ENCODE measurements at regions not wholly inside any gene's neighbourhood (a gene's known extent, or its start where the extent isn't known, plus 50 kb on each side); places are given as distances from the start of the nearest gene placed in this dataset.

GRCh38 chr2:11940121-11940743 lies 193.8 kb downstream of the LPIN1 start:
- no peaks in the 10 kb centered on the region for H3K36me3 ChIP-seq (ENCODE audit: control insufficient read depth, insufficient read depth, low read length)
- 91% methylated on average over 2 of the region's 3 CpGs; no CpG with 5 or more reads in 1 of the 2 experiments for WGBS, 2 experiments (ENCODE audit: insufficient coverage in 1 of 2, insufficient read length in 1 of 2)
- H3K27ac ChIP-seq (ENCODE audit: low read depth, low read length), result no peak overlapping the region
- no peak overlapping the region for H3K4me3 Mint-ChIP-seq
- no peaks in the 10 kb centered on the region for H3K36me3 Mint-ChIP-seq (ENCODE audit: low read depth)
- H3K9me3 ChIP-seq (ENCODE audit: control insufficient read depth, low read length), result no peaks in the 10 kb centered on the region
- H3K4me3 ChIP-seq (ENCODE audit: low read length), result no peak overlapping the region
- no peak for TF ChIP-seq CTCF (conservative IDR thresholded peaks at IDR 0.05)
- no peaks in the 10 kb centered on the region for H3K27me3 Mint-ChIP-seq (ENCODE audit: insufficient read depth)
- DNase-seq, result no peak
- H3K27me3 ChIP-seq (ENCODE audit: control insufficient read depth, insufficient read depth, low read length, poor library complexity, severe bottlenecking), result no peaks in the 10 kb centered on the region
- H3K4me1 ChIP-seq (ENCODE audit: control insufficient read depth, insufficient read depth, low read length), result no peaks in the 10 kb centered on the region
- no peaks in the 10 kb centered on the region for H3K9me3 Mint-ChIP-seq
- H3K4me1 Mint-ChIP-seq, result peaks cover 9% of the 10 kb centered on the region
- no peak overlapping the region for H3K9ac ChIP-seq (ENCODE audit: extremely low read depth, low read length, poor library complexity, severe bottlenecking)
- H3K27ac Mint-ChIP-seq, result no peak overlapping the region

GRCh38 chr2:11940799-11941198 lies 194.4 kb downstream of the LPIN1 start:
- peaks cover 9% of the 10 kb centered on the region for H3K4me1 Mint-ChIP-seq
- no peaks in the 10 kb centered on the region for H3K9me3 ChIP-seq (ENCODE audit: control insufficient read depth, low read length)
- no peaks in the 10 kb centered on the region for H3K36me3 Mint-ChIP-seq (ENCODE audit: low read depth)
- DNase-seq, result no peak
- H3K9ac ChIP-seq (ENCODE audit: extremely low read depth, low read length, poor library complexity, severe bottlenecking), result no peak overlapping the region
- no peak for TF ChIP-seq CTCF (conservative IDR thresholded peaks at IDR 0.05)
- H3K27me3 Mint-ChIP-seq (ENCODE audit: insufficient read depth), result no peaks in the 10 kb centered on the region
- 96 to 100% methylated on average over 3 to 4 of the region's 4 CpGs for WGBS, 2 experiments (ENCODE audit: insufficient coverage in 1 of 2, insufficient read length in 1 of 2)
- no peaks in the 10 kb centered on the region for H3K27me3 ChIP-seq (ENCODE audit: control insufficient read depth, insufficient read depth, low read length, poor library complexity, severe bottlenecking)
- H3K36me3 ChIP-seq (ENCODE audit: control insufficient read depth, insufficient read depth, low read length), result no peaks in the 10 kb centered on the region
- no peaks in the 10 kb centered on the region for H3K4me1 ChIP-seq (ENCODE audit: control insufficient read depth, insufficient read depth, low read length)
- H3K27ac ChIP-seq (ENCODE audit: low read depth, low read length), result no peak overlapping the region
- H3K4me3 ChIP-seq (ENCODE audit: low read length), result no peak overlapping the region
- H3K4me3 Mint-ChIP-seq, result no peak overlapping the region
- H3K9me3 Mint-ChIP-seq, result no peaks in the 10 kb centered on the region
- H3K27ac Mint-ChIP-seq, result no peak overlapping the region

- H3K36me3 Mint-ChIP-seq (ENCODE audit: low read depth), result no peaks in the 10 kb centered on the region
- H3K4me3 Mint-ChIP-seq, result no peak overlapping the region
- no peaks in the 10 kb centered on the region for H3K9me3 ChIP-seq (ENCODE audit: control insufficient read depth, low read length)
- H3K27me3 ChIP-seq (ENCODE audit: control insufficient read depth, insufficient read depth, low read length, poor library complexity, severe bottlenecking), result no peaks in the 10 kb centered on the region
- TF ChIP-seq CTCF (conservative IDR thresholded peaks at IDR 0.05), result no peak
- H3K4me1 ChIP-seq (ENCODE audit: control insufficient read depth, insufficient read depth, low read length), result no peaks in the 10 kb centered on the region
- 92 to 95% methylated on average over 12 to 16 of the region's 17 CpGs for WGBS, 2 experiments (ENCODE audit: insufficient coverage in 1 of 2, insufficient read length in 1 of 2)
- no peak overlapping the region for H3K27ac ChIP-seq (ENCODE audit: low read depth, low read length)
- no peak overlapping the region for H3K27ac Mint-ChIP-seq
- no peaks in the 10 kb centered on the region for H3K27me3 Mint-ChIP-seq (ENCODE audit: insufficient read depth)
- H3K9ac ChIP-seq (ENCODE audit: extremely low read depth, low read length, poor library complexity, severe bottlenecking), result no peak overlapping the region
- H3K4me1 Mint-ChIP-seq, result peaks cover 9% of the 10 kb centered on the region
- DNase-seq, result no peak
- H3K9me3 Mint-ChIP-seq, result no peaks in the 10 kb centered on the region
- H3K4me3 ChIP-seq (ENCODE audit: low read length), result no peak overlapping the region
- no peaks in the 10 kb centered on the region for H3K36me3 ChIP-seq (ENCODE audit: control insufficient read depth, insufficient read depth, low read length)
Observed at GRCh38 chr2:11941201-11942177, 195.1 kb downstream of the LPIN1 start.

All from endodermal cell (in vitro differentiated cells).